Activated T-helper 9 cell treated with anti-CD3 and anti-CD28 coated beads, Interleukin-2, amount 50 U/mL, for 16 hours (primary cell): ENCODE measurements at regions not wholly inside any gene's neighbourhood (a gene's known extent, or its start where the extent isn't known, plus 50 kb on each side); places are given as distances from the start of the nearest gene placed in this dataset.
"Not testable (repeated sequence)": the region's sequence is repeated elsewhere in the genome, so short reads cannot be mapped to it uniquely, and the experiment has no call there.

Experiments
- DNase-seq: peaks from one replicate; pipeline ENCODE4 v3.0.0-alpha.2; 2020; ENCODE audit warnings: low read depth

DNA sequence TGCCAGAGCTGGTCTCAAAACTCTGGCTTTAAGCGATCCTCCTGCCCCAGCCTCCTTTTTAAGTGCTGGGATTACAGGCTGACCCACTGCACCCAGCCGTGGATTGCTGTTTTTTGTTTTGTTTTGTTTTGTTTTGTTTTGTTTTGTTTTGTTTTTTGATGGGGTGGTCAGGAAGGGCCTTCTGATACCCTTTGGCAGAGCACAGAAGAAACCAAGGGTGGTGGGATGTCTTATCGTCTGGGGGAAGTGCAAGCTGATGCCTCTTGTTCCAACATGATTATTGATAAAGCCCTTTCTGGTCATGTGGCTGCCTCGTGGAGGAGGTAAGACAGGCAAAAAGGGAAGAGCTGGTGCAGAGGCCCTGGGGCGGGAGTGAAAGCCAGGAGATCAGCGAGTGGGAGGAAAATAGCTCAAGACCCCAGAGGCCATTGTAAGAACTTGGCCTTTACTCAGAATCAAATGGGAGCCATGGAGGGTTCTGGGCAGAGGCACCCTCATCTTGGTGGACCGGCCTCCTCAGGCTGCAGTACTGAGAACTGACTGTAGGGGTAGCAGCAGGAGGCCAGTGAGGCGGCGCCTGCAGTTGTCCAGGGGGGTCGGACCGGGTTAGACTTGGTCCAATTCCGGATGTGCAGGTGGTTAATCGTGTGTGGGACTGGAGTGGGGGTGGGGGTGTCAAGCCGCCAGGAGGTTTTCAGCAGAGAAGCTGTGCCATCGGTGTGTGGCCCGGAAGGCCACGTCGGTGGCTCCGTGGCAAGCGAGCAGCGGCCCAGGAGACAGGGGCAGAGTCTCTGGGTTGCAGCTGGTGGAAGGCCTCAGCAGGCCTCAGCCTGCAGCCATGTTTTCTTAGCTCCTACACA, 84.4 kb upstream of the GSE1 start:
- DNase-seq: no peak

DNA sequence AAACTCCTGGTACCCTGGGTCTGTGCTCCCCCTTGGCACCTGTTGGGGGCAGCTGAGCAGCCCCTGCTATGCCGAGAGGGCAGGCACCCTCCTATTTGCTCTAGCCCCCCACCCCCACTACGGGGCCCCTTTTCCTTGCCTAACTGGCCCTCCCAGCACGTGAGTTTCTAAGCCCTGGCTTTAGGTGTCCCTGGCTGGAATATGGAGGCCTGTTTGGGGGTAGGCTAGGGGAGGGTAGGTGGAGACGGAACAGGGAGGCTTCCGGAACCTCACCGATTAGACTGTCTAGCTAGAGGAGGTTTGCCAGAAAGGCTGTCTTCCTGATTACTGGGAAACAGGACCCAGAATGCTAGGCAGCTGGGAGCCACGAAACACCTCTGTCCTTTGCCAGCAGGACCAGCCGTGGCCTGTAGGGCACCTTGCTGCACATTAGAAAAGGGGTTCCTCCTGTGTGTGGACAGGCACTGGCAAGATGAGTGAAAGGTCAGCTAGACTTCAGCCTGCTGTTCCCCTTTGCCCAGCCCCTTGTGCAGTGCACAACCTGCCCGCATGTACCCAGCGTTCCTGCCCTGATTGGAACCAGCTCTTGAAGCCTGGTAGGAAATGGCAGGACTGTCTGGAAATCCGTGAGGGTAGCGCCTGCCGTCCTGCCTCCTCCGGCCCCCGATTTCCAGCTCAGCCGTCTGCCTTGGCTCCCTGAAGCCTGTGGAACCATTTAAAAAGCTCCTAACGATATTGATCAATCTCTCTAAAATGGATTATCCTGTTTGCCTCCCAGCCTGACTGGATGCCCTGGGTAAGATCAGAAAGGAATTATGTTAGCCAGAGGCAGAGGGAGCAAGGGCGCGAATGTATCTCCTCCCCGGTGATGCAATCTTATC, 83.4 kb upstream of the GSE1 start:
- no peak for DNase-seq

GRCh38 chr16:85530370-85530739, 82.8 kb upstream of the GSE1 start:
- DNase-seq: no peak

DNA sequence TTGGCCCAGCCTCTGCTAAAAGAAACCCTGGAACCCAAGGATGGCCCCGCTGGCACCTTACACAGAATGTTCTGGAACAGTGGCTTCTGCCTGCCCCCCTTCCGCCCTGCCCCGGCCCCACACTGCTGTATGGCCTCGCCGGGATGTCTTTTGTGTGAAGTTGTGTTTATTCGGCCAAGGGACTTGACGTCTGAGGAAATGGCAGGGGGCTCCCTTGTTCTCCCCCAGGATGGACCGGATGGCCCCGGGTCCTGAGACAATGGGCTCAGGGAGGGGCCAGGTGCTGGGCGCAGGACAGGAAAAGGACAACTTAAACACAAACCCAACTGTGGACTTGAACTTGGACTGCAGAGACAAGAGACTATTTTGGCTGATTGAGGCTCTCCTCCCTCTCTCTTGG, 81.6 kb upstream of the GSE1 start:
- DNase-seq: no peak

DNA sequence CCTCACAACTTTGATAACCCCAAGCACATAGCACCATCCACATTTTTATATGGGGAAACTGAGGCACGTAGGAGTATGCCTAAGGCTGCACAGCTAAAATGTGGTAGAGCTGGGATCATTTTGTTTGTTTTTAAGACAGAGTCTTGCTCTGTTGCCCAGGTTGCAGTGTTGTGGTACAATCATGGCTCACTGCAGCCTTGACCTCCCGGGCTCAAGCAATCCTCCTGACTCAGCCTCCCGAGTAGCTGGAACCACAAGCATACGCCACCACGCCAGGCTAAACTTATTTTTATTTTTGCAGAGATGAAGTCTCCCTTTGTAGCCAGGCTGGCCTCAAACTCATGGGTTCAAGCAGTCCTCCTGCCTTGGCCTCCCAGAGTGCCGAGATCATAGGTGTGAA, 81.0 kb upstream of the GSE1 start:
- no peak for DNase-seq

DNA sequence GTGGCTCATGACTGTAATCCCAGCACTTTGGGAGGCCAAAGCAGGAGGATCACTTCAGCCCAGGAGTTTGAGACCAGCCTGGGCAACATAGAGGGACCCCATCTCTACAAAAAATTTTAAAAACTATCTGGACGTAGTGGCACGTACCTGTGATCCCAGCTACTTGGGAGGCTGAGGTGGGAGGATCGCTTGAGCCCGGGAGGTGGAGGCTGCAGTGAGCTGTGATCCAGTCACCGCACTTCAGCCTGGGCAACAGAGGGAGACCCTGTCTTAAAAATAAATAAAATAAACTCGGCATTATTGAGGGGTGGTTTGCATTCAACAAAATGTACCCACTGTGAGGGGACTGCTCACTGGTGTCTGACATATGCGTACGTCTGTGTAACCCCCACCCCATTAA, 79.5 kb upstream of the GSE1 start:
- not testable (repeated sequence) for DNase-seq

DNA sequence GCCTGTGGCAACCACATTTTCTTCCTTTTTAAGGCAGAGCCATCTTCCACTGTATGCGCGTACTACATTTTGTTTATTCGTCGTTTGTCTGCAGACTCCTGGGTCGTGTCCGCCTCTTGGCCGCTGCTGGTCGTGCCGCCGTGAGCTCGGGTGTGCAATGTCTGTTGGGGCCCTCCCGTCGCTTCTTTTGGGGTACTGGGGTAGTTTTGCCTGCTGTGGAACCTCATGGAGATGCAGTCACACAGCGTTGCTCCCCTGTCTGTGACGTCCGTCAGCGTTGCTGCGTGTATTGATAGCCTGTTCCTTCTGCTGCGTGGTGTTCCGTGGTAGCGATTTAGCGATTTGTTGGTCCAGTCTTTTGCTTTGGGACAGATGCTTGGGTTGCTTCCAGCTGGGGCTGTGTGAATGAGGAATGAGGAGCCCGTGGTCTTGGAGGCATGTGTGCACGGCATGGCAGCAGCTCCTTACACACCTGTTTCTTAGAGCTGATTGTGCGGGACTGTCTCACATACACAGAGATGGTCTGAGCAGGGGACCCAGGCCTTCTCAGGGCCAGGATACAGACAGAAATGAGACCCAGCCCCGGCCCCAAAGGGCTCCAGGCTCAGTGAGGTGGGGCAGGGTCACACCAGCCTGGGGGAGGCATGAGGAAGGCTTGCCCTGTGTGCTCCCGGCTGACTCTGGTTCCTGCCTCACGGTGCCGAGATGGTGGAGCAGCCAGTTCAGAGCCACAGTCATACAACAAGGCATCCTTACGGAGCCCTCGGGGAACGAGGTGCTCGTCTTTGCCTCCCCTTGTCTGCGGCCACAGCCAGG, 78.4 kb upstream of the GSE1 start:
- DNase-seq: no peak

- DNase-seq: no peak
Measured at GRCh38 chr16:85535352-85536072, 77.6 kb upstream of the GSE1 start.

- DNase-seq: no peak
Measured at GRCh38 chr16:85536073-85536410, 77.1 kb upstream of the GSE1 start.

DNA sequence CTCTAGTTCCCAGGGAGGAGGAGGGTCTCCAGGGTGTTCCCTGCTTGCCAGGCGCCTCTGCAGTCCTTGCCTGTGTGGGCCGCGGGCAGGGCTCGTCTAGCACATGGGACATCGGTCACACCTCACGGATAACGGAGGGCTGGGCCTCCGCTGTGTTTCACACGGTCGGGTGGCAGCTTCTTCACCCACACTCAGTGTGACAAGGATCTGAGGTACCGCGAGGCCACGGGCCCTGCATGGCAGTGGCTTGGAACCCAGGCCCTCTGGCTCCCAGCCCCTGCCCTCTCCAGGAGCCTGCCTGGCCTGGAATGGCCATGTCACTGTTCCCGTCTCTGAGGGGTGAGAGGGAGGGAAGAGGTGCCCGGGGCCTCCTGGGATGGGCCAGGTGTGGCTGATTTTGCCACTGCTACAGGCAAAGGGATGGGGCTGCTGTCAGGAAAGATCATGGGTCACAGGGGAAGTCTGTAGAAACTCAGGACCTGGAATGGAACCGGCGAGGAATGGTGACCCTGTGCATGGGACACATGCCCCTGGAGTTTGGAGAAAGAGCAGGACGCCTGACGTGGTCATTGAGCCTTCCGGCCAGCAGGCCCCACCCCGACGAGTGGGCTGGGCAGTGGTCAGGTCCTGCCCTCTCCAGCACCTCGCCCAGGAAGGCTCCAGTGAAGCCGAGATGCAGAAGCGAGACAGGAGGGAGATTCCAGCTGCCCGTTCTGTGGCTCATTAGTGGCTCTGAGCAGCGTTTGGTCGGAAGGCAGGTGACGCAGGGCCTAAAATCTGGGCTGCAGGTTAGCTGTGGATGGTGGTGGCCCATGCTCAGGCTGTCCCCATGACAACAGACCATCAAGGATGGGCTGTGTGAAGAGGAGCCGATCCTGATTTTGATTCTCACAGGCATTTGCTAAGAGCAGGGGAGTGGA, 76.5 kb upstream of the GSE1 start:
- no peak for DNase-seq

DNA sequence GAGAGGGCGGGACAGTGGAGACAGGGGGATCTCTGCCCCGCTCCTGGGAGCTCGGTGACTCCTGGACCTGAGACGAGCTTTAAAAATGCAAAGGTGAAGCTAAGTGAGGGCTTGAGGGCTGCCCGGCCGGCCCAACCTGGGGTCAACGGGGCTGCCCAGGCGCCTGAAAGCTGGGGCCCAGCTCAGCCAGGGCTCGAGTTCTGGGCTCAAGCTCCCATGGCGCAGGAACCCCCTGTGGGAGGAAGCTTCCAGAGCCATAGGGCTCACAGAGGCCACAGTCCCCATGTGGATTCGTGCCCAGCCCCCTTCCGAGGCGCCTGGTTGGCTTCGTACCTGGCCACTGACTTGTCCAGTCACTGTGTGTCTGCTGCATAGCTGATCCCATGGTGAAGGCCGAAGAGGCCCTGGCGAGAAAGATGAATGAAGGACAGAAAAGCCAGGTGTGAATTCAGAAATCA, 75.8 kb upstream of the GSE1 start:
- DNase-seq: no peak

DNA sequence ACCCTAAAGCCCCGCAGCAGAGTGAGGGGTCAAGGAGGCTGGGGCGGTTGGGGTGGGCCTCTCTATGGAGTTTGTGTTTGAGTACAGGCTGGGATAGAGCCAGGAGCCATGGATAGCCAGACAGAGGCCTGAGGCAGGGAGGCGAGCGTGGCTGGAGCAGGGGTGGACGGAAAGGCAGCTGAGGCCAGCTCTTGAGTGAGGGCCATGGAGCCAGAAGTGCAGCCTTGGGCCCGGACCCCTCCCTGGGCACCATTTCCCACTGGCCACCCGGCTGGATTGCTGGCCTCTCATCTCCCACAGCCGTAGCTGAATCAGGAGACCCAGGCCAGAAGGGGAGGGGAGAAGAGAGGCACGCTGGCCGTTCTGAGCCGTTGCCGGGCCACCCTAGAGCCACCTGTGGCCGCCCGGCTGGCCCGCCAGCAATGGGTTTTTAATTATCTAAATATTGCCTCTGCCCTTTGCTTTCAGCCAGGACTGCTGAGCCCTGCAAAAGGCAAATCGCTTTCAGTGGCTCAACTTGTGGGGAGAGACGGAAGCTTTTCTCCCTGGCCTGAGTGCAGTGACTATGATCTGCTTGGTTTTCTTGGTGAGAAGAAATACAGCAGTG, 75.2 kb upstream of the GSE1 start:
- no peak for DNase-seq

DNA sequence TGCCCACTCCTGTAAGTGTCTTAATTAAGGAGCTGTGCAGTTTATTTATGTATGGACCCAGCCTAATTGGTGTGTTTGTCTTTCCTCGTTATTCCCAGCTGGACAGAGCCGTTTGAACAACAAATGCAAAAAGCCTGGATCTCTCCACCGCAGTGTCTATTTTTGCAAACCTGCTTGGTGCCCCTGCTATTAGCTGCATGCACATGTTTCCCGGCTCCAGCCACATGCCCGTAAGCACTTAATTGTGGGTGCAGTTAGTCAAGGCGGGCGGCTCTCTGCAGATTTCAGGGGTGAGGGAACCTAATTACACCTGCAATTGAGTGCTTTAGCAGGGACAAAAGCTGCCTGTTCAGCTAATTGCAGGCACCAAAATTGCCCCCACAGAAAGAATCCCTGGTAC, 74.0 kb upstream of the GSE1 start:
- no peak for DNase-seq

- DNase-seq: no peak
Measured at GRCh38 chr16:85539629-85540291, 73.4 kb upstream of the GSE1 start.

DNA sequence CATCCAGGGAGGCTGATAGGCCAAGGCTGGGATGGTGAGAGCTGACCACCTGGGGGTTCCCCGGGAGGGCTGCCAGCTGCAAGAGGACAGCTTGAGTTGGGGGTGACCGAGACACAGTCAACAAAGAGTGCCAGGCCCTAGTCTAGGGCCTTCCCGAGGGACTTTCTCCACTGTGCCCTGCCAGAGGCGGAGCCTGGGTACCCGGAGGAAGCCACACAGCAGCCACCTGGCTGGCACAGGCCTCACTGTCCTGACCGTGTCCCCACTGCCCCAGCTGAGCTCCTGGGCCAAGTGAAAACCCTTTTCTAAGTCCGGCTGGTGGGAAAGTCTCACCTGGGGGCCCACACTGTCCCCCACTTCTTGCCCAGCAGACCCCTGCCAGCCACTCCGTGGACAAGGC, 71.9 kb upstream of the GSE1 start:
- DNase-seq: no peak

DNA sequence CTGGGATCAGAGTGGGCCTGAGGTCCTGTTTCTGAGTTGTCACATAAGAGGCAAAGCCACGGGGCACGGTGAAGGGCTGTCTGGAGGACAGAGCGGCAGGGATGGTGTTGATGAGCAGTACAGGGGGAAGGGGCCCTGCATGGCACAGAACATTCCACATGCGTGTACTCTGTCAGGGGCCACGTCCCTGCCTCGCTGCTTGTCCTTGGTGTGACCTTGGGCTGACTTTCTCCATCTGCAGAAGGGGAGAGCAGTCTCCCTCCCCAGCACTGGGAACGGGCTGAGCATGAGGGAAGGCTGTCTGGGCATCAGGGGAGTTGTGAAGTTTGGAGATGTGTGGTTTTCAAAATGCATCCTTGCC, 71.5 kb upstream of the GSE1 start:
- no peak for DNase-seq

GRCh38 chr16:85541980-85542900, 70.9 kb upstream of the GSE1 start:
- no peak for DNase-seq

GRCh38 chr16:85543536-85543935, 69.6 kb upstream of the GSE1 start:
- no peak for DNase-seq

DNA sequence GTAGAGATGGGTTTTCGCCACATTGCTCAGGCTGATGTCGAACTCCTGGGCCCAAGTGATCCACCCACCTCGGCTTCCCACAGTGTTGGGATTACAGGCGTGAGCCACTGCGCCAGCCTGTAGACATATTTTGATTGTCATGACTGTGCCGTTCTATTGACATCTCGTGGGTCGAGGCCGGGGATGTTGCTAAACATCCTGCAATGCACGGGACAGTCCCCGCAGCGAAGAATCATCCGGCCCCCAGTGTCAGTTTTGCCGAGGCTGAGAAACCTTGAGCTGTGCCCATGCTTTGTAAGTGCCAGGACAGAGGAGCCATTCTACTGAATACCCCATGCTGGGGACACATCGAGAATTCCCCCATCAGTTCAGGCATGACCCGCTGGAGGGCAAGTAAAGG, 69.1 kb upstream of the GSE1 start:
- DNase-seq: no peak
